ENCODE measurements at regions not wholly inside any gene's neighbourhood (a gene's known extent, or its start where the extent isn't known, plus 50 kb on each side); places are given as distances from the start of the nearest gene placed in this dataset.
A peak's percentile ranks its signal among the peaks of the same experiment; 100 is the strongest.

DNA sequence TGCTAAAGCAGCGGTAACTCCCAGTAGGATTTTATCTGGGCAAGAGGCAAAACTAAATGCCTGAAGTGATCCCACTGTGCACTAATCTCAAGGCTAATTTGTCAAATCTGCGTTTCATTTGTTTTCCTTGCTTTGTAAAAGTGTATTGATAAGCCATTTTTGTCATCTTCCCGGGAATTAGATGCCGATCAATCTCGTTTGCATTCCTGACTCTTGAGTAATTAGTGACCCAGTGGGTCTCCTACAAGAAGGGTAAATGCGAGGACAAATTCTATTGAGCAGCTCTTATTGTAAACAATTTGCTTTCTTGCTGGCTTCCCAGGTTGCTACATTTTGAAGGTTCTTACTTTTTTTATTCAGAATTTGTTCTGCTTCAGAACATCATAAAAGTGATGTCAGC lies 129.7 kb downstream of the EFNB2 start:
- H3K4me2 ChIP-seq = peak overlapping the region; percentile 46; the same call in 1 of the 2 replicates
- H3K4me3 Mint-ChIP-seq = no peak overlapping the region
- no peak for DNase-seq (ENCODE audit: low spot score)

More for the DNA sequence above, 129.7 kb downstream of the EFNB2 start:
- Histone ChIP-seq H3K36me3 (ENCODE audit: insufficient read depth) (no peaks in the 10 kb centered on the region), H3K4me3 (no peak overlapping the region), H2AFZ (no peak overlapping the region), H3K9me2 (ENCODE audit: insufficient read depth) (peaks cover 9% of the 10 kb centered on the region; the same call in 1 of the 2 replicates), H3F3A (replicated peaks; ENCODE audit: low read depth) (no peaks in the 10 kb centered on the region), H3K79me2 (replicated peaks; ENCODE audit: insufficient read depth) (no peaks in the 10 kb centered on the region), H3K27ac (ENCODE audit: low read depth) (no peak overlapping the region), H3K4me1 (ENCODE audit: insufficient read depth) (no peaks in the 10 kb centered on the region), H4K20me1 (replicated peaks; ENCODE audit: insufficient read depth) (no peaks in the 10 kb centered on the region), H3K27me3 (ENCODE audit: insufficient read depth) (no peaks in the 10 kb centered on the region)
- no peak for TF ChIP-seq CREB1 (CRISPR knock-in tag; IDR thresholded peaks at IDR 0.05; ENCODE audit: low read depth)
- no peak for TF ChIP-seq ZNF331 (CRISPR knock-in tag; IDR thresholded peaks at IDR 0.05; ENCODE audit: low read depth)
- TF ChIP-seq, protein P1, sequence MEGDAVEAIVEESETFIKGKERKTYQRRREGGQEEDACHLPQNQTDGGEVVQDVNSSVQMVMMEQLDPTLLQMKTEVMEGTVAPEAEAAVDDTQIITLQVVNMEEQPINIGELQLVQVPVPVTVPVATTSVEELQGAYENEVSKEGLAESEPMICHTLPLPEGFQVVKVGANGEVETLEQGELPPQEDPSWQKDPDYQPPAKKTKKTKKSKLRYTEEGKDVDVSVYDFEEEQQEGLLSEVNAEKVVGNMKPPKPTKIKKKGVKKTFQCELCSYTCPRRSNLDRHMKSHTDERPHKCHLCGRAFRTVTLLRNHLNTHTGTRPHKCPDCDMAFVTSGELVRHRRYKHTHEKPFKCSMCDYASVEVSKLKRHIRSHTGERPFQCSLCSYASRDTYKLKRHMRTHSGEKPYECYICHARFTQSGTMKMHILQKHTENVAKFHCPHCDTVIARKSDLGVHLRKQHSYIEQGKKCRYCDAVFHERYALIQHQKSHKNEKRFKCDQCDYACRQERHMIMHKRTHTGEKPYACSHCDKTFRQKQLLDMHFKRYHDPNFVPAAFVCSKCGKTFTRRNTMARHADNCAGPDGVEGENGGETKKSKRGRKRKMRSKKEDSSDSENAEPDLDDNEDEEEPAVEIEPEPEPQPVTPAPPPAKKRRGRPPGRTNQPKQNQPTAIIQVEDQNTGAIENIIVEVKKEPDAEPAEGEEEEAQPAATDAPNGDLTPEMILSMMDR (conservative IDR thresholded peaks at IDR 0.05; ENCODE audit: low read depth in 2 of 2) = no peak
- no peak for TF ChIP-seq NANOG (IDR thresholded peaks at IDR 0.05; ENCODE audit: borderline replicate concordance)
- no peak for TF ChIP-seq STAT1 (IDR thresholded peaks at IDR 0.05; ENCODE audit: unreplicated experiment)
- TF ChIP-seq, protein P2, sequence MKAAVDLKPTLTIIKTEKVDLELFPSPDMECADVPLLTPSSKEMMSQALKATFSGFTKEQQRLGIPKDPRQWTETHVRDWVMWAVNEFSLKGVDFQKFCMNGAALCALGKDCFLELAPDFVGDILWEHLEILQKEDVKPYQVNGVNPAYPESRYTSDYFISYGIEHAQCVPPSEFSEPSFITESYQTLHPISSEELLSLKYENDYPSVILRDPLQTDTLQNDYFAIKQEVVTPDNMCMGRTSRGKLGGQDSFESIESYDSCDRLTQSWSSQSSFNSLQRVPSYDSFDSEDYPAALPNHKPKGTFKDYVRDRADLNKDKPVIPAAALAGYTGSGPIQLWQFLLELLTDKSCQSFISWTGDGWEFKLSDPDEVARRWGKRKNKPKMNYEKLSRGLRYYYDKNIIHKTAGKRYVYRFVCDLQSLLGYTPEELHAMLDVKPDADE (IDR thresholded peaks at IDR 0.05) = no peak
- no peak for TF ChIP-seq POLR2AphosphoS5 (IDR thresholded peaks at IDR 0.05; ENCODE audit: low read depth)
- TF ChIP-seq, protein P3, sequence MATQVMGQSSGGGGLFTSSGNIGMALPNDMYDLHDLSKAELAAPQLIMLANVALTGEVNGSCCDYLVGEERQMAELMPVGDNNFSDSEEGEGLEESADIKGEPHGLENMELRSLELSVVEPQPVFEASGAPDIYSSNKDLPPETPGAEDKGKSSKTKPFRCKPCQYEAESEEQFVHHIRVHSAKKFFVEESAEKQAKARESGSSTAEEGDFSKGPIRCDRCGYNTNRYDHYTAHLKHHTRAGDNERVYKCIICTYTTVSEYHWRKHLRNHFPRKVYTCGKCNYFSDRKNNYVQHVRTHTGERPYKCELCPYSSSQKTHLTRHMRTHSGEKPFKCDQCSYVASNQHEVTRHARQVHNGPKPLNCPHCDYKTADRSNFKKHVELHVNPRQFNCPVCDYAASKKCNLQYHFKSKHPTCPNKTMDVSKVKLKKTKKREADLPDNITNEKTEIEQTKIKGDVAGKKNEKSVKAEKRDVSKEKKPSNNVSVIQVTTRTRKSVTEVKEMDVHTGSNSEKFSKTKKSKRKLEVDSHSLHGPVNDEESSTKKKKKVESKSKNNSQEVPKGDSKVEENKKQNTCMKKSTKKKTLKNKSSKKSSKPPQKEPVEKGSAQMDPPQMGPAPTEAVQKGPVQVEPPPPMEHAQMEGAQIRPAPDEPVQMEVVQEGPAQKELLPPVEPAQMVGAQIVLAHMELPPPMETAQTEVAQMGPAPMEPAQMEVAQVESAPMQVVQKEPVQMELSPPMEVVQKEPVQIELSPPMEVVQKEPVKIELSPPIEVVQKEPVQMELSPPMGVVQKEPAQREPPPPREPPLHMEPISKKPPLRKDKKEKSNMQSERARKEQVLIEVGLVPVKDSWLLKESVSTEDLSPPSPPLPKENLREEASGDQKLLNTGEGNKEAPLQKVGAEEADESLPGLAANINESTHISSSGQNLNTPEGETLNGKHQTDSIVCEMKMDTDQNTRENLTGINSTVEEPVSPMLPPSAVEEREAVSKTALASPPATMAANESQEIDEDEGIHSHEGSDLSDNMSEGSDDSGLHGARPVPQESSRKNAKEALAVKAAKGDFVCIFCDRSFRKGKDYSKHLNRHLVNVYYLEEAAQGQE (IDR thresholded peaks at IDR 0.05; ENCODE audit: unreplicated experiment) = no peak
- no peak for TF ChIP-seq JUNB (IDR thresholded peaks at IDR 0.05; ENCODE audit: unreplicated experiment)
- TF ChIP-seq ZNF114 (CRISPR knock-in tag; IDR thresholded peaks at IDR 0.05) = no peak
- TF ChIP-seq EZH2phosphoT487 (IDR thresholded peaks at IDR 0.05; ENCODE audit: unreplicated experiment) = no peak
- TF ChIP-seq, protein P4, sequence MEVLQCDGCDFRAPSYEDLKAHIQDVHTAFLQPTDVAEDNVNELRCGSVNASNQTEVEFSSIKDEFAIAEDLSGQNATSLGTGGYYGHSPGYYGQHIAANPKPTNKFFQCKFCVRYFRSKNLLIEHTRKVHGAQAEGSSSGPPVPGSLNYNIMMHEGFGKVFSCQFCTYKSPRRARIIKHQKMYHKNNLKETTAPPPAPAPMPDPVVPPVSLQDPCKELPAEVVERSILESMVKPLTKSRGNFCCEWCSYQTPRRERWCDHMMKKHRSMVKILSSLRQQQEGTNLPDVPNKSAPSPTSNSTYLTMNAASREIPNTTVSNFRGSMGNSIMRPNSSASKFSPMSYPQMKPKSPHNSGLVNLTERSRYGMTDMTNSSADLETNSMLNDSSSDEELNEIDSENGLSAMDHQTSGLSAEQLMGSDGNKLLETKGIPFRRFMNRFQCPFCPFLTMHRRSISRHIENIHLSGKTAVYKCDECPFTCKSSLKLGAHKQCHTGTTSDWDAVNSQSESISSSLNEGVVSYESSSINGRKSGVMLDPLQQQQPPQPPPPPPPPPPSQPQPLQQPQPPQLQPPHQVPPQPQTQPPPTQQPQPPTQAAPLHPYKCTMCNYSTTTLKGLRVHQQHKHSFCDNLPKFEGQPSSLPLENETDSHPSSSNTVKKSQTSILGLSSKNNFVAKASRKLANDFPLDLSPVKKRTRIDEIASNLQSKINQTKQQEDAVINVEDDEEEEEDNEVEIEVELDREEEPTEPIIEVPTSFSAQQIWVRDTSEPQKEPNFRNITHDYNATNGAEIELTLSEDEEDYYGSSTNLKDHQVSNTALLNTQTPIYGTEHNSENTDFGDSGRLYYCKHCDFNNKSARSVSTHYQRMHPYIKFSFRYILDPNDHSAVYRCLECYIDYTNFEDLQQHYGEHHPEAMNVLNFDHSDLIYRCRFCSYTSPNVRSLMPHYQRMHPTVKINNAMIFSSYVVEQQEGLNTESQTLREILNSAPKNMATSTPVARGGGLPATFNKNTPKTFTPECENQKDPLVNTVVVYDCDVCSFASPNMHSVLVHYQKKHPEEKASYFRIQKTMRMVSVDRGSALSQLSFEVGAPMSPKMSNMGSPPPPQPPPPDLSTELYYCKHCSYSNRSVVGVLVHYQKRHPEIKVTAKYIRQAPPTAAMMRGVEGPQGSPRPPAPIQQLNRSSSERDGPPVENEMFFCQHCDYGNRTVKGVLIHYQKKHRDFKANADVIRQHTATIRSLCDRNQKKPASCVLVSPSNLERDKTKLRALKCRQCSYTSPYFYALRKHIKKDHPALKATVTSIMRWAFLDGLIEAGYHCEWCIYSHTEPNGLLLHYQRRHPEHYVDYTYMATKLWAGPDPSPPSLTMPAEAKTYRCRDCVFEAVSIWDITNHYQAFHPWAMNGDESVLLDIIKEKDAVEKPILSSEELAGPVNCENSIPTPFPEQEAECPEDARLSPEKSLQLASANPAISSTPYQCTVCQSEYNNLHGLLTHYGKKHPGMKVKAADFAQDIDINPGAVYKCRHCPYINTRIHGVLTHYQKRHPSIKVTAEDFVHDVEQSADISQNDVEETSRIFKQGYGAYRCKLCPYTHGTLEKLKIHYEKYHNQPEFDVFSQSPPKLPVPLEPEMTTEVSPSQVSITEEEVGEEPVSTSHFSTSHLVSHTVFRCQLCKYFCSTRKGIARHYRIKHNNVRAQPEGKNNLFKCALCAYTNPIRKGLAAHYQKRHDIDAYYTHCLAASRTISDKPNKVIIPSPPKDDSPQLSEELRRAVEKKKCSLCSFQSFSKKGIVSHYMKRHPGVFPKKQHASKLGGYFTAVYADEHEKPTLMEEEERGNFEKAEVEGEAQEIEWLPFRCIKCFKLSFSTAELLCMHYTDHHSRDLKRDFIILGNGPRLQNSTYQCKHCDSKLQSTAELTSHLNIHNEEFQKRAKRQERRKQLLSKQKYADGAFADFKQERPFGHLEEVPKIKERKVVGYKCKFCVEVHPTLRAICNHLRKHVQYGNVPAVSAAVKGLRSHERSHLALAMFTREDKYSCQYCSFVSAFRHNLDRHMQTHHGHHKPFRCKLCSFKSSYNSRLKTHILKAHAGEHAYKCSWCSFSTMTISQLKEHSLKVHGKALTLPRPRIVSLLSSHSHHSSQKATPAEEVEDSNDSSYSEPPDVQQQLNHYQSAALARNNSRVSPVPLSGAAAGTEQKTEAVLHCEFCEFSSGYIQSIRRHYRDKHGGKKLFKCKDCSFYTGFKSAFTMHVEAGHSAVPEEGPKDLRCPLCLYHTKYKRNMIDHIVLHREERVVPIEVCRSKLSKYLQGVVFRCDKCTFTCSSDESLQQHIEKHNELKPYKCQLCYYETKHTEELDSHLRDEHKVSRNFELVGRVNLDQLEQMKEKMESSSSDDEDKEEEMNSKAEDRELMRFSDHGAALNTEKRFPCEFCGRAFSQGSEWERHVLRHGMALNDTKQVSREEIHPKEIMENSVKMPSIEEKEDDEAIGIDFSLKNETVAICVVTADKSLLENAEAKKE (CRISPR knock-in tag; IDR thresholded peaks at IDR 0.05) = no peak
- no peak for TF ChIP-seq EZH2 (IDR thresholded peaks at IDR 0.05; ENCODE audit: low read depth, unreplicated experiment)
- H3K9me3 Mint-ChIP-seq = no peaks in the 10 kb centered on the region
- H3K4me1 Mint-ChIP-seq = peaks cover 13% of the 10 kb centered on the region
- no peaks in the 10 kb centered on the region for H3K36me3 Mint-ChIP-seq (ENCODE audit: low read depth)
- peaks cover 3% of the 10 kb centered on the region for H3K27me3 Mint-ChIP-seq (ENCODE audit: insufficient read depth, low read depth, poor library complexity)
- no peak for ATAC-seq
- no peak overlapping the region for H3K27ac Mint-ChIP-seq

All from GM23338 (cell line).